Tibial artery (tissue), 4 donors: ENCODE measurements at regions not wholly inside any gene's neighbourhood (a gene's known extent, or its start where the extent isn't known, plus 50 kb on each side); places are given as distances from the start of the nearest gene placed in this dataset.

Source experiments
- DNase-seq, 2 donors: peaks; one replicate each; pipeline ENCODE4 v3.0.0-alpha.2; 2019
- H3K27ac ChIP-seq, 2 donors: fragments of 200-600 bp; sonication (generic) in 1 of 2; 1 replicate in 1 of 2; 2 replicates in 1 of 2; pipeline ENCODE4 v1.5.1; 2018 to 2019; ENCODE audit warnings: mild to moderate bottlenecking in 1 of 2
- H3K27me3 ChIP-seq, 2 donors: fragments of 200-600 bp; sonication (generic) in 1 of 2; one replicate each; pipeline versions ENCODE4 v1.5.1 to v1.6.0; 2016 to 2019
- H3K36me3 ChIP-seq, 3 donors: fragments of 200-600 bp; sonication (generic) in 2 of 3; one replicate each; pipeline ENCODE4 v1.5.1; 2016 to 2019; ENCODE audit warnings: mild to moderate bottlenecking in 2 of 3
- H3K4me1 ChIP-seq, 4 donors: fragments of 200-600 bp; sonication (generic) in 2 of 4; 1 replicate in 3 of 4; 2 replicates in 1 of 4; pipeline ENCODE4 v1.5.1; 2016 to 2019
- H3K4me3 ChIP-seq, 2 donors: fragments of 200-600 bp; sonication (generic) in 1 of 2; 1 replicate in 1 of 2; 2 replicates in 1 of 2; pipeline ENCODE4 v1.5.1; 2018 to 2019; ENCODE audit warnings: mild to moderate bottlenecking in 2 of 2
- H3K9me3 ChIP-seq, 3 donors: fragments of 200-600 bp; sonication (generic) in 1 of 3; one replicate each; pipeline ENCODE4 v1.5.1; 2016 to 2019
- CTCF ChIP-seq, 2 experiments: fragments of 200-600 bp in 1 of 2; fragments of 450-650 bp in 1 of 2; IDR thresholded peaks; one replicate each; pipeline ENCODE4 v1.5.1; 2017 to 2019; ENCODE audit warnings: antibody characterized with exemption in 2 of 2, mild to moderate bottlenecking in 1 of 2, moderate library complexity in 1 of 2
- intact Hi-C: fragments of 100-400 bp; cut with DNase I; formaldehyde crosslinking; loops from one replicate; pipeline ENCODE4 v1.15.0; 2023; ENCODE audit warnings: low total_unique reads

DNA sequence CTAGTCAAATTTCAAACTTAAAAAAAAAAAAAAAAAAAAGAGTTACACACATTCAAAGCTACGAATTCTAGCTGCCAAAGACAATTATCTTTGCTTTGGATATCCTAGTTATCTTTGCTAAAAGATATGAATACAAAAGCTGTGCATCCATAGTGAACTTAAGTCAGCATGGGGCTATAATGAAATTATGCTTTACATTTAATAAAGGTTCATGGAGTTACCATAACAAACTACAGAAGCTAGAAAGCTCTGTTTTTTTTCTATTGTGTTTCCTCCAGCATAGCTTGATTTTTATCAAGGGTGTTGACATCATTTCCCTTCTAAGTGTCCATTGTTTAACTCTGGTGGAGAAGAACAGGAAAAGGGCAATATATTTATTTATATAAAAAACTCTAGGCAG lies 234.1 kb downstream of the ANKRD50 start:
- H3K36me3 ChIP-seq: no peaks in the 10 kb centered on the region
- H3K4me1 ChIP-seq: no peaks in the 10 kb centered on the region
- H3K9me3 ChIP-seq: peaks cover 0 to 2% (median under 1%) of the 10 kb centered on the region in 3 donors
- no peak overlapping the region for H3K27ac ChIP-seq
- no peak for DNase-seq
- intact Hi-C loops: no loop called here
- TF ChIP-seq CTCF (IDR thresholded peaks at IDR 0.05): no peak
- H3K4me3 ChIP-seq: no peak overlapping the region
- no peaks in the 10 kb centered on the region for H3K27me3 ChIP-seq

DNA sequence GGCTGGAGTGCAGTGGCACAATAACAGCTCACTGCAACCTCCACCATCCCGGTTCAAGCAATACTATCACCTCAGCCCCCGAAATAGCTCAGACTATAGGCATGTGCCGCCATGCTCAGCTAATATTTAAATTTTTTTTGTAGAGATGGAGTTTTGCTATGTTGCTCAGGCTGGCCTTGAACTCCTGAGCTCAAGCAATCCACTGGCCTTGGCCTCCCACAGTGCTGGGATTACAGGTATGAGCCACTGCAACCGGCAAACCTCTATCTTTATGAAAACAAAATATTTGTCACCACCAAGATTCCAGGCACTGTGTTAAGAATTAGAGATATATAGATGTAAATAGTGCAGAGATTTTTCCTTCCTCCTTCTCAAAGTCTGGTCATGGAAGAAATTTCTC lies 232.5 kb downstream of the ANKRD50 start:
- no peaks in the 10 kb centered on the region for H3K9me3 ChIP-seq
- no peak for DNase-seq
- no peaks in the 10 kb centered on the region for H3K27me3 ChIP-seq
- TF ChIP-seq CTCF (IDR thresholded peaks at IDR 0.05): no peak
- H3K27ac ChIP-seq: no peak overlapping the region
- no peaks in the 10 kb centered on the region for H3K36me3 ChIP-seq
- intact Hi-C loops: no loop called here
- H3K4me1 ChIP-seq: no peaks in the 10 kb centered on the region
- no peak overlapping the region for H3K4me3 ChIP-seq

GRCh38 chr4:124481123-124481522 lies 231.4 kb downstream of the ANKRD50 start:
- no peak for TF ChIP-seq CTCF (IDR thresholded peaks at IDR 0.05)
- Histone ChIP-seq H3K9me3 (no peaks in the 10 kb centered on the region), H3K27ac (no peak overlapping the region), H3K4me1 (no peaks in the 10 kb centered on the region), H3K4me3 (no peak overlapping the region), H3K27me3 (no peaks in the 10 kb centered on the region), H3K36me3 (no peaks in the 10 kb centered on the region)
- DNase-seq: no peak
- intact Hi-C loops: no loop called here

DNA sequence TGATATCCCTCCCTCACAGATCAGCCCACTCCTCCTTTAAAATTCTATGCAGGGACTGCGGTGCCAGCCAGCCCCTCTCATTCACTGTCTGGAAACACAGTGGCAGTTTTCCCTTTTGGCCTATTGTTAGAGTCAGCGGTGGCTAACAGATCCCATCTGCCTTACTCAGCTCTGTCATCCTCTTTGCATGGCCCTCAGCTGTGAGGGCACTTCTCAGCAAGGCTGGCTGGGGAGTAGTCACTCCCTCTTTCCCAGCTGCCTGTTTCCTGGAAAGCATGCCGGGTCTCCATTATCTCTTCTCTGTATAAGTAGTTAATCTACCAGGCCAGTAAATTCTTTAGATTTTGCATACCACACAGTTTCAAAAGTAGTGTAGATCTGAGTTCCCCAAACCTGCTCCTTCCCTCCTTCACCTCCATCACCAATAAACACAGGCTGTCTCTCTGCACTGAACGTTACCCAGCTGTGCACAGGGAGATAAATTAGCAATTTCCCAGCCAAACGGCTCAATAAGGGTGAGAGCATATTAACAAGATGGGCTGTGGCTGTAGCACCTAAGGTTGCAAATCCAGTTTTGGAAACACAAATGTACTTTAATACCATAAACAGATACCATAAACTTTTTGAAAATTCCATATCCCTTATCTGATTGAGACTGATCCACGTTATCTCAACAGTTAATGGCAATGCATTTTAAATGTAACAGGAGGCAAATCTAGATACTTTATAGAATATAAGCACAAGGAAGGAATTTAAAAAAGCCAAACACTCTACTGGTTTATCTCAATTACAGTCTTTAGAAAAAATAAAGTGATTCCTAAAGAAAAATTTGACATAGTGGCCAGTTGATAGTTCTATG lies 229.3 kb downstream of the ANKRD50 start:
- Histone ChIP-seq H3K4me3 (no peak overlapping the region), H3K9me3 (no peaks in the 10 kb centered on the region), H3K36me3 (no peaks in the 10 kb centered on the region), H3K4me1 (no peaks in the 10 kb centered on the region), H3K27me3 (no peaks in the 10 kb centered on the region), H3K27ac (no peak overlapping the region)
- no peak for DNase-seq
- TF ChIP-seq CTCF (IDR thresholded peaks at IDR 0.05): no peak
- intact Hi-C loops: no loop called here

- intact Hi-C loops: no loop called here
These were observed 228.5 kb downstream of the ANKRD50 start for GRCh38 chr4:124484008-124484407.

More at GRCh38 chr4:124484008-124484407, 228.5 kb downstream of the ANKRD50 start:
- no peak overlapping the region for H3K27ac ChIP-seq
- no peaks in the 10 kb centered on the region for H3K9me3 ChIP-seq
- H3K36me3 ChIP-seq: no peaks in the 10 kb centered on the region
- TF ChIP-seq CTCF (IDR thresholded peaks at IDR 0.05): no peak
- no peak overlapping the region for H3K4me3 ChIP-seq
- no peaks in the 10 kb centered on the region for H3K4me1 ChIP-seq
- no peak for DNase-seq
- H3K27me3 ChIP-seq: no peaks in the 10 kb centered on the region
